HG03354 (cell line): ENCODE measurements at regions not wholly inside any gene's neighbourhood (a gene's known extent, or its start where the extent isn't known, plus 50 kb on each side); places are given as distances from the start of the nearest gene placed in this dataset.
A peak's percentile ranks its signal among the peaks of the same experiment; 100 is the strongest.

Experiments
- ATAC-seq: cut with Tn5 transposase; IDR thresholded peaks from one replicate; pipeline ENCODE4 v1.9.1; 2021; ENCODE audit warnings: mild to moderate bottlenecking; ENCODE audit not compliant: unreplicated experiment, poor library complexity, severe bottlenecking

DNA sequence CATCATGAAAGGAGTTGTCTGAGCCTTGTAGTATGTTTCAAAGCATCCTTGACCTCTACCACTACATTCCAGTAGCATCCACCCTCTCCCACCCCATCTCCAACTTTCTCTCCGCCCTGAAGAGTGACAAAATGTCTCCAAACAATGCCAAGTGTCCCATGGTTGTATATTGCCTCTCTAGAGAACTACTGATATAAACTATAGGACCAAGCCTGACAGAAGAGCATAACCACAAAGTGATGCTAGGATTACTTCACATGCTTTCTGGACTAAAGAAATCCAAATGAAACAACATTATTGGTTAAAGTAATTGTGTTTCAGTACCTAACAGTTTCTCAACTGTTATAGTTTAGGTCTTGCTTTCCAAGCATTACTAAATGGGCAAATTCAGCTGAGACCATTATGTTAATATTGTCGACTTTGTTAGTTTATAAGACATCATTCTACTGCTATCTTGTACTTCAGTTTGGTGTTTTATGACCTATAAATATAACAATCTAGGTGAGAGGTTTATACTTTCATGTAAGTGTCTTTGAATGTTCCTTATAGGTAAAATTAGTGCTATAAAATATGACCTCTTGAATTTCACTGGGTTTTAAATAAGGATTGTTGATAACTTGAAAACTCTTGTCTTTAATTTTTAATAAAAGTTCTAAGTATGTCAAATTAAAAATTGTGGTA is 117.4 kb downstream of the SUCNR1 start:
- ATAC-seq, result no peak

DNA sequence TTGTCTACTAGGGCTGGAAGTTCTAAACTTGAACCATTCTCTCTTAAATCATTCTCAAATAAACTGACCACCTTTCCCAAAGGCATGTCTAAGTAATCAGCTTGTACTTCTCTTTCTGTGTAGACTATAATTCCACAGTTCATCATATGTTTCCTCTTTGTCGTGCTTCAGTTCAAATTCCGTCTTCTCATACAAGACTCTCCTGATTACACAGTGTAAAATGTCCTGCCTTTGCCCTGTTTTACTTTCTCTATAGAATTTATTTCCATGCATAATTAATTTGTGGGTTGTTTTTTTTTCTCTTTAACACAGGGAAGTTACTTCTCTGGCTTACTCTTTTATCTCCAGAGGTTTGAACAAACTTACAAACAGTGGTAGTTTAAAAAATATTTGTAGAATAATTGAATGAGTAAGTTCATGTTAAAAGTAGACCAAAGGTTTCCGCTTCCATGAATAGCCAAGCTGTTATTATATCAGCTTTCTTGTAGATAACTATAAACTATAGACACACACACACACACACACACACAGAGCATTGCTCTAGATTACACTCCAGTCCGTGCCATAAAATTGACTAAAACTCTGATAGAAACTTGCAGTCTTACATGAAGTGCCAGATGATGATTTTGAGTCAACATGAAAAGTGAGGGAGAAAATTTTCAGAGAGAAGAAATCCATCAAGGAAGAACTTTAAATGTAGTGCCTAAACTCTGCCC is 119.0 kb downstream of the SUCNR1 start:
- no peak for ATAC-seq

GRCh38 chr3:151995091-151995490 is 121.6 kb downstream of the SUCNR1 start:
- ATAC-seq, result no peak

DNA sequence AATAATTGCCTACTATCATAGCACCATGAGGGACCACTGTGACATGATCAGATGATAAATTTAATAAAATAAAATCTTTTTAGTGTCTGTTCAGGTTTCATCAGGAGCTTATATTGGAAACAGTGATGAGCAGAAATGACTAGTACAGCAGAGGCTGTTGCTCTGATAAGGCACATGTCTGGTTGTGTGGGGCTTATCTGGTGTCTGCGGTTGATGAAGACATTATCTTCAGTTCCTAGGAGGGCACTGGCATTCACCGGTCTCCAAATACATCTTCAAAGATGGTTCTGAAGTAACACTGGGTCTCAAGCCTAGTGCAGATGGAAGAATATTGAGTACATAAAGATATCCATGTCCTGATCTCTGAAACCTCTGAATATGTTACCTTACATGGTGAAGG is 125.3 kb downstream of the SUCNR1 start:
- ATAC-seq, result no peak

DNA sequence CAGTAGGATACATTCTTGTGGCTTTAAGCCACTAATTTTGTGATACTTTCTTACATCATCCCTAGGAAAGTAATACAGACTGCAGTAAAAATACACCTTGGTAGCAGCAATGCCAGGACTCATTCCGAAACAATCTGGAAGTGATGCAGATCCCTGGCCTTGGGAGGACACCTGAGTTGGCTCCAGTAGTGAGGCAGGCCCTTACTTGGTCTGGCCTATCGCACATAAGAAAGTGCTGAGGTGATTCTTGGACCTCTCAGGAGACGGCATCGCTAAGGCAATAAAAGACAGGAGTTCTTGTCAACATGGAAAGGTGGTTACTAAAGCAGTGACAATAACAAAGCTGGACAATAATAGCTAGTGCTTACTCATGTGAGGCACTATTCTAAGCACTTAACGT is 126.5 kb downstream of the SUCNR1 start:
- no peak for ATAC-seq

DNA sequence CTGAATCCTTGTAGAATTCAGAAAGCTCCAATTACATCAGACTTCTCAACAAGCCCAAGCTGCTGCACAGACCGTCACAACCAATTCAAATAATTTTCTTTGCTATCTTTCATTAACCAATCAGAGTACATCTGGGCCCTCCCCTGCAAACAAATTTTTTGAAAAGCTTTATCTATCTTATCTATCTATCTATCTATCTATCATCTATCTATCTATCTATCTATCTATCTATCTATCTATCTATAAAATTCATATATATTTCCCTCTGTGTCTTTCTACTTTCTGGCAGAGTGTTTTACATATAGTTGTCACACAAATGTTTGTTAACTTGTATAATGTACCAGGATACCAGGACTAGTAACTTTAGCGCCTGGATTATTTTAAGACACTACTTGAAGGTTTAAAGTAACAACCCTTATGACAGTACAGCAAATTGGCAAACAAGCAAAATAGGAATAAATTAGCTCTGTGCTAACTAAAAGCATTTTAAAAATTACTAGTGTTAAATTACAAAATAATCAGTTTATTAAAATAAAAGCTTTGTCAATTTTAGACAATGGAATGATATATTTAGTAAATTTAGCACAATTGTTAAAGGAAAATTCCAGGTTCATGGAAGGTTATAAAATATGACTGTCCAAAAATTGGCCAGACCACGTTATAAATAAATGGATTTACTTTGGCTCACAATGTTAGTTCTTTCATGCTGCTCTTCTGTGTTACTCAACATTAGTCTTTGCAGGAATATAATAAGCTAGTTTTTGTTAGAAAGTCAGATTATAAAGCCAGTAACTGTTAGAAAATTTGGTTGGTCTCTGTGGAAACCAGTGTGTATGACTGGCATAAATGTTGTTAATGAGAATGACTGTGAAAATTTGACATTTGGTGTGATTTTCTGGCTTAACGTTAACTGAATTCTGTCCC is 138.6 kb downstream of the SUCNR1 start:
- ATAC-seq, result no peak

GRCh38 chr3:152019508-152019907 is 146.1 kb downstream of the SUCNR1 start:
- ATAC-seq, result no peak

DNA sequence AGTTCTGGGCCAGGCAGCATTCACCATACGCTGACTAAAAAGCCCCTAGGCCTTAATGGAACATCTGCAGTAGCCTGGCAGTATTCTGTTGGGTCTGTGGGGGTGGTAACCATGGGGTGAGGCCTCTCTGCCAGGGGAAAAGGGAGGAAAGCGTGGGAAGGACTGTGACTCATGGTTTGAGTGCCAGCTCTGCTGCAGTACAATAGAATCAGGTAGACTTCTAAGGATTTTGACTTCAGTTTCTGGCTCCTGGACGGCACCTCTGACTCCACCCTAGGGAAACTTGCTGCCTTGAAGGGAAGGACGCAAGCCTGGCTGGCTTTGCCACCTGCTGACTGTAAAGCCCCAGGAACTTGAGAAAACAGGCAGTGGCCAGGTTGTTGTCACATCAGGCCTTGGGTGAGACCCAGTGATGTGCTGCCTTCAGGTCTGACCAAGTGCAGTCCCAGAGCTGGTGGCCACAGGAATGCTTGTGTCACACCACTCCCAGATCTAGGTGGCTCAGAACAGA is 148.6 kb downstream of the SUCNR1 start:
- no peak for ATAC-seq

DNA sequence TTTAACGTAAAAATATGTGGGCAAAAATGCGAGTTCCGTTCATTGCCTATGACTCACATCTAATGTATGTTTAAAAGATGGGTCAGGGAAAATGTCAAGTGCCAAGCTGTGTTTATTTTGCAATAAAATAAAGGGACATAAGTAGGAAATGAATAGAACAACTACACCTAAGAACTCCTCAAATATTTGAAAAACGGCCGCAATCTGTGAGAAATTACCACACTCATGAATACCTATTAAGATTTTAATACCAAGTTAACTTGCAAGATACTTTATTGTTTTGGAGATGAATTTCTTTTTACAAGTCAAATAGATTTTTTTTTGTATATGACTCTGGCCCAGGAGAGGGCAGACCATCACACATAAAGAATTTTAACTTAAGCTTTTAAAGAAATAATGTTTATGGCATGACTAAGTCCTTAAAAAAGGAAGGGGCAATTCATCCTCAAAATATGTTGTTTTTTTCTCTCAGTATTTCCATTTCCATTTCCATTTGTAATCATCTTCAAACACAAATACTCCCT is 152.7 kb downstream of the SUCNR1 start:
- ATAC-seq, result no peak

- ATAC-seq, result no peak
Observed at GRCh38 chr3:152030320-152030719, 156.9 kb downstream of the SUCNR1 start.

- ATAC-seq, result no peak
Observed at GRCh38 chr3:152031321-152031720, 157.9 kb downstream of the SUCNR1 start.

GRCh38 chr3:152037297-152037696 is 163.9 kb downstream of the SUCNR1 start:
- ATAC-seq, result no peak

DNA sequence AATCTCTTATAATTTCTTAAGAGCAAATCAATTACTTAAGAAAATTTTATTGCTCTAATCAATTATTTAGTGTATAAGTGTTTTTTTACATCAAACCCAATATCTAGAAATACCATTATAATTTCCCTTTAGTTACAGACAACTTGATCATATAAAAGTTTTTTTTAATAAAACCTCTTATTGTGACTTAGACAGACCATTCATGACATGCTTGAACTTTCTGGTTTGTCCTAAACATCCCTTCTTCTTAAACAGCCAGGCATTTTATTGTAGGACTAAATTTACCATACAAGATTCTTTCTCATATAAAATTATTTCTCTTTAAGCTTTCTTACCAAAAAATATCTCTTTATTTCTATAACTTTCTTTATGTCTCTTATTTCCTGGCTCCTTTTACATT is 164.5 kb downstream of the SUCNR1 start:
- ATAC-seq, result no peak

- no peak for ATAC-seq
Observed at GRCh38 chr3:152038490-152038889, 165.0 kb downstream of the SUCNR1 start.

DNA sequence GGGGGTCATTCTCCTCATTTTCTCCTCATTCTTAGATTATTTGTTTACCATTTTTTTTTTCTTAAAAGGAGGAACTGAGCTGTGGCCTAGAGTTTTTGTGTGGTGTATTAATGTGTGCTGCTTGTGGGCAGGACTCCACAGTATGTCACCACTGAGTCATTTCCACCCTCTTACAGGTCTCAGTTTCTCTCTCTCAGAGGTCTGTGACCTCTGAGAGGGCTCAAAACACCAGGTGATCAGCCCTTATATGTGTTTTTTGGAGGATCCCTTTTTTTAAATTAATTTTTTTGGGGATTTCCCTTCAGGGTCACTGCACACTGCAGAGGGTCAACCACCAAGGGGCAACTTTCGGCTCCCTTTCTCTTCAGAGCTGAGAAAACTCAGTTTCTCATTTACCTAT is 166.4 kb downstream of the SUCNR1 start:
- peak; percentile 96 for ATAC-seq

DNA sequence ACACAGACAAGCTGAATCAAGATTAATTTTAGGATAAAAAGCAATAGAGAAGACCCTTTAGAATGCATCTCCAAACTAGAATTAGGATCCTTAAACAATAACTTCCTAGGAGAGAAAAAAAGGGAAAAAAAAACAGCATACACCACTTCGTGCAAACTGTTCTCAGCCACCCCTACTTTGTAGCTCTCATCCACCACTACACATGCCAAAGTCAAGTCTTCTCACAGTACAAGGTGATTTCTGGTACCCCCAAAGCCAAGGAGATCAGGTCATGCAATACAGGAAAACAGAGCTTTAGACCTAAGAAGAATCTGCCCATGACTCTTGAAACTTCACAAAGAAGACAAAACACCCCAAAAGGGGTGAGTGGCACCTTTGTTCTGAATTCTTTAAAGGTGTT is 166.9 kb downstream of the SUCNR1 start:
- no peak for ATAC-seq

- ATAC-seq, result no peak
Observed at GRCh38 chr3:152043620-152044019, 170.2 kb downstream of the SUCNR1 start.

DNA sequence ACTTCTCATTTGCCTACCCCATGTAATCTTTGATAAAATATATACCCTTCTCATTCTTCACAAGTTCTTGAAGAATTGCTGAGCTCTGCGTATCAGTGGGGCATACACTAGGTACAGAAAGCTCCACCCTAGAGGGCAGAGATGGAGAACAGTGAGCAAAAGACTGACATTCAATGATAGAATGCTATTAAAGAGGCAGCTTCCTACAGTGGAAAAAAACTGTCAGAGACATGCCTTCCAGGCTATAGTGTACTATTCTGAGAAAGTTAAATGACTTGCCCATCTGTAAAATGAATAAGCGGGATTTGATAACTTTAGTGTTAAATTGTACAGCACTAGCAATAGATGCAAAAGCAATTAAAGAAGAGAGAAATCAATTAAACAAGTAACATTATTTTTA is 172.8 kb downstream of the SUCNR1 start:
- no peak for ATAC-seq

GRCh38 chr3:152047465-152047864 is 174.0 kb downstream of the SUCNR1 start:
- no peak for ATAC-seq

- ATAC-seq, result no peak
Observed at GRCh38 chr3:152048831-152049230, 175.4 kb downstream of the SUCNR1 start.
